Ascending aorta (tissue), 2 donors: ENCODE measurements at regions not wholly inside any gene's neighbourhood (a gene's known extent, or its start where the extent isn't known, plus 50 kb on each side); places are given as distances from the start of the nearest gene placed in this dataset.

Experiments
- DNase-seq, 2 donors: peaks; one replicate each; pipeline ENCODE4 v3.0.0-alpha.2; 2019; ENCODE audit warnings: low spot score in 2 of 2
- H3K27ac ChIP-seq, 2 donors: fragments of 200-600 bp; sonication (generic); one replicate each; pipeline ENCODE4 v1.5.1; 2016 to 2017; ENCODE audit warnings: mild to moderate bottlenecking in 1 of 2
- H3K27me3 ChIP-seq: fragments of 200-600 bp; sonication (generic); one replicate; pipeline ENCODE4 v1.5.1; 2017
- H3K36me3 ChIP-seq, 2 donors: fragments of 200-600 bp; sonication (generic); one replicate each; pipeline ENCODE4 v1.5.1; 2016
- H3K4me1 ChIP-seq, 2 donors: fragments of 200-600 bp; sonication (generic); one replicate each; pipeline ENCODE4 v1.5.1; 2016 to 2017; ENCODE audit warnings: mild to moderate bottlenecking in 1 of 2
- H3K4me3 ChIP-seq, 2 donors: fragments of 200-600 bp; sonication (generic); one replicate each; pipeline ENCODE4 v1.5.1; 2016 to 2017; ENCODE audit warnings: mild to moderate bottlenecking in 1 of 2
- H3K9me3 ChIP-seq, 2 donors: fragments of 200-600 bp; sonication (generic); one replicate each; pipeline ENCODE4 v1.5.1; 2016
- intact Hi-C: fragments of 100-400 bp; cut with DNase I; formaldehyde crosslinking; loops from one replicate; pipeline ENCODE4 v1.15.1; 2023
- TF ChIP-seq, protein P1 (sequence below), 3 experiments: fragments of 200-600 bp in 2 of 3; fragments of 450-650 bp in 1 of 3; sonication (generic) in 2 of 3; IDR thresholded peaks; one replicate each; pipeline ENCODE4 v1.5.1; 2016 to 2019; ENCODE audit warnings: antibody characterized with exemption in 3 of 3, mild to moderate bottlenecking in 1 of 3, moderate library complexity in 1 of 3

DNA sequence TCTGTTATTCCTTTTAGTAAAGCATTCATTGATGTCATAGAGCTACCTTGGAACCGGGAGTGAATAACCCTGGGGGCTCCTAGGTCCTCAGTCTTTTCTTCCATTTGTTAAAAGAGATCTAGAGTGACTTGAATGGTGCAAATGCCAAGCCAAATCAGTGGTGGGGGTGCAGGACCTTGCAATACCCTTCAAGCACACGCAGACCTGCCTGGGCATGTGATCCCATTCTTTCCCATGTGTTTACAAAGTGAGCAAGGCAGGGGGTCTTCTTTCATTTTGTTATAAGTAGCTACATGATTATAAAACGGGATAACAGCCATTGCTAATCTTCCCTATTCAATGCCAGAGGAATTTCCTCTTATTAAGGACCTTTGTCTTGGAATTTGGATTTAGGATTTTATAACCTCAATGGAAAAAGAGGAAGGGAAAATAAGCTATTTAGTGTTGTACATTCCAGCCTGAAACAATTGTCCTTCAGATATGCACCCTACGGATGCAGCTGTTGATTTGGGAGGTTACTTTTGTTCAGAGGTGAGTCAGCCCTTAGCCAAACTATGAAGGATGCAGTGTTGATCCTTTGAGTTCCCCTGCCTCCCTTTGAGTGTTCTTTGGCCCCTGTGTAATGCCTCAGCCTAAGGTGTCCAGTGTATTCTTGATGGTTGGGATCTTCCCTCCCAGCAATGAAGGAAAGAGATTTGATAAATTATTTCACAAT, 623.8 kb upstream of the HTR2C start:
- Histone ChIP-seq H3K36me3 (no peaks in the 10 kb centered on the region), H3K27ac (no peak overlapping the region), H3K4me3 (no peak overlapping the region), H3K4me1 (no peaks in the 10 kb centered on the region), H3K27me3 (no peaks in the 10 kb centered on the region), H3K9me3 (no peaks in the 10 kb centered on the region)
- TF ChIP-seq, protein P1, sequence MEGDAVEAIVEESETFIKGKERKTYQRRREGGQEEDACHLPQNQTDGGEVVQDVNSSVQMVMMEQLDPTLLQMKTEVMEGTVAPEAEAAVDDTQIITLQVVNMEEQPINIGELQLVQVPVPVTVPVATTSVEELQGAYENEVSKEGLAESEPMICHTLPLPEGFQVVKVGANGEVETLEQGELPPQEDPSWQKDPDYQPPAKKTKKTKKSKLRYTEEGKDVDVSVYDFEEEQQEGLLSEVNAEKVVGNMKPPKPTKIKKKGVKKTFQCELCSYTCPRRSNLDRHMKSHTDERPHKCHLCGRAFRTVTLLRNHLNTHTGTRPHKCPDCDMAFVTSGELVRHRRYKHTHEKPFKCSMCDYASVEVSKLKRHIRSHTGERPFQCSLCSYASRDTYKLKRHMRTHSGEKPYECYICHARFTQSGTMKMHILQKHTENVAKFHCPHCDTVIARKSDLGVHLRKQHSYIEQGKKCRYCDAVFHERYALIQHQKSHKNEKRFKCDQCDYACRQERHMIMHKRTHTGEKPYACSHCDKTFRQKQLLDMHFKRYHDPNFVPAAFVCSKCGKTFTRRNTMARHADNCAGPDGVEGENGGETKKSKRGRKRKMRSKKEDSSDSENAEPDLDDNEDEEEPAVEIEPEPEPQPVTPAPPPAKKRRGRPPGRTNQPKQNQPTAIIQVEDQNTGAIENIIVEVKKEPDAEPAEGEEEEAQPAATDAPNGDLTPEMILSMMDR (IDR thresholded peaks at IDR 0.05), result no peak
- intact Hi-C loops, result no loop called here
- DNase-seq, result no peak

DNA sequence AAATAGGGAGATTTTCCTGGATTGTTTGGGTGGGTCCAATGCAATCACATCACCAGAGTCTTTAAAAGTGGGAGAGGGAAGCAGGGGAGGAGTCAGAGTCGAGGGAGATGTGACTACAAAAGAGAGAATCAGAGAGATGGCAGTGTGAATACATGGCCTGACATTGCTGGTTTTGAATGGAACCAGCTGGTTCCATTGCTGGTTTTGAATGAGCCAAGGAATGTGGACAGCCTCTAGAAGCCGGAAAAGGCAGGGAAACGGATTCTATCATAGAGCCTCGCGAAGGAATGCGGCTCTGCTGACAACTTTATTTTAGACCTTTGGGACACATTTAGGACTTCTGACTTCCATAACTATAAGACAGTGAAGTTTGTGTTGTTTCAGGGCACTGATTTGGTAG, 627.0 kb upstream of the HTR2C start:
- Histone ChIP-seq H3K4me1 (no peaks in the 10 kb centered on the region), H3K27ac (no peak overlapping the region), H3K9me3 (no peaks in the 10 kb centered on the region), H3K36me3 (no peaks in the 10 kb centered on the region), H3K4me3 (no peak overlapping the region), H3K27me3 (no peaks in the 10 kb centered on the region)
- TF ChIP-seq, protein P1 (IDR thresholded peaks at IDR 0.05), result no peak
- no peak for DNase-seq
- intact Hi-C loops, result no loop called here

DNA sequence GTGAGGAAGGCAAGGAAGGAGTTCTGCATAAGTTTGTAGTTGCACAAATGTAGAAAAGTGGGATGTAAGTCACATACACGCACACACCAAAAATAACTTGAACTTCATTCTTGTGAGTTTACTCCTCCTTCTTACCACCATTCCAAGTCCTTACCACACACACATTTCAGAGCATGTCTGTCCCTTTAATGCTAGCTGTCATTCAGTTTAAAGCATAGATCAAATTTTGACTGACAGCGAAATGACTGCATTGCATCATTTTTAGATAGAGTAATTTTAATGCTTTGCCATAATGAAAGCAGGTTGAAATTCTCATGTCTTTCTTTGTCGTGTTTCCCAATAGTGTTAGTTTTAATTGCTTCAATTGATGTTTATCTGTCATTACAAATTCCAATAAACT, 629.6 kb upstream of the HTR2C start:
- TF ChIP-seq, protein P1 (IDR thresholded peaks at IDR 0.05), result no peak
- Histone ChIP-seq H3K27ac (no peak overlapping the region), H3K27me3 (no peaks in the 10 kb centered on the region), H3K36me3 (no peaks in the 10 kb centered on the region), H3K9me3 (no peaks in the 10 kb centered on the region), H3K4me3 (no peak overlapping the region), H3K4me1 (no peaks in the 10 kb centered on the region)
- intact Hi-C loops, result no loop called here
- no peak for DNase-seq

DNA sequence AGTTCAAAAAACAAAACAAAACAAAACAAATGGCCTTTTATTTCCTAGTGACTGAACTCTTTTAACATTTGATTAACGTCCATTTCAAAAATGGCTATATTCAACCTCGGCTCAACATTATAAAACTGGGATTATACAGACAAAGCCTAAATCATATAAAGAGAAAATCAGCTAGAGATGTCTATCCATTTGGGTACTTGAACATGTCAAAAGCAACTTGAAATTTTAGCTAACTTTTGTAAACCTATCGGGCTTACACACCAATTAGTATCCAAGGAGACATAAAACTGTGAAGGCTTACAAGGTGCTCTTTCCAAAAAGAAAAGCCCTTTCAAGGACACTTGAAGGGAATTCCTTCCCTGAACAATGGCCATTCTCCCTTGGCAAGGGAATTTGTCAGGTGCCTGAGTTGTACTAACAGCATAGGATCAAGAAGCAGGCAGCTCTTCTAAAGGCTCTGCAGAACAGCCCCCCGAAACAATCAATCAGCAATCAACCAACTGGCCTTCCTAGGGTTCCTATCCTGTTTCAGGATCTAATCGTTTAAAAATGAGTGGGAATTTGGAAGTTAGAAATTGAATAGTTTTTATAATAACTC, 633.7 kb upstream of the HTR2C start:
- Histone ChIP-seq H3K27ac (no peak overlapping the region), H3K36me3 (no peaks in the 10 kb centered on the region), H3K9me3 (no peaks in the 10 kb centered on the region), H3K27me3 (no peaks in the 10 kb centered on the region), H3K4me1 (no peaks in the 10 kb centered on the region), H3K4me3 (no peak overlapping the region)
- TF ChIP-seq, protein P1 (IDR thresholded peaks at IDR 0.05), result no peak
- intact Hi-C loops, result no loop called here
- no peak for DNase-seq

DNA sequence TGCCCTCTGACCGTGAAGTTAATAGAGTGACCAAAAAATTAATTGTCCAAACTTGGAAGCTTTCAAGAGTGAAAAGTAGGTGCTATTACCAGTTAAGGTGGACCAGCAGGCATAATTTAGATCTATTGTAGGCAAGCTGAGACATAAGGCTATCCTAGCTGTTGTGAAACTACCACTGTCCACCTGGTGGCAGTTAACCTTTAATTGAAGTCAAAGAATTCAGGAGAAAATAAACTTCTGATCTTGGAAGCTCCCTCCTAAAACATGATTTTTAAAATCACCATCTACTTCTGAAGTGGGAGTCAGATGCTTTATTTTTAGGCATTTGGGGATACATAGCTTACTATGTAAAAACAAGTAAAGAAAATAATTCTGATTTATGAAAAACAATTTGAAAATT, 636.3 kb upstream of the HTR2C start:
- DNase-seq, result no peak
- TF ChIP-seq, protein P1 (IDR thresholded peaks at IDR 0.05), result no peak

More for the DNA sequence above, 636.3 kb upstream of the HTR2C start:
- Histone ChIP-seq H3K9me3 (no peaks in the 10 kb centered on the region), H3K27ac (no peak overlapping the region), H3K27me3 (no peaks in the 10 kb centered on the region), H3K36me3 (no peaks in the 10 kb centered on the region), H3K4me3 (no peak overlapping the region), H3K4me1 (no peaks in the 10 kb centered on the region)
- intact Hi-C loops, result no loop called here
